NCI-H82 (cell line): ENCODE measurements at regions not wholly inside any gene's neighbourhood (a gene's known extent, or its start where the extent isn't known, plus 50 kb on each side); places are given as distances from the start of the nearest gene placed in this dataset.
"Not testable (repeated sequence)": the region's sequence is repeated elsewhere in the genome, so short reads cannot be mapped to it uniquely, and the experiment has no call there.

Source experiments
- DNase-seq: peaks from one replicate; lab custom pipeline; 2025; lab: John Stamatoyannopoulos, UW

- DNase-seq: not testable (repeated sequence)
Measured at GRCh38 chr20:17891131-17891530, 77.5 kb downstream of the SNX5 start.

GRCh38 chr20:17890330-17890729, 78.3 kb downstream of the SNX5 start:
- DNase-seq: no peak

- no peak for DNase-seq
Measured at GRCh38 chr20:17889226-17889625, 79.4 kb downstream of the SNX5 start.

GRCh38 chr20:17888044-17888443, 80.5 kb downstream of the SNX5 start:
- DNase-seq: no peak

DNA sequence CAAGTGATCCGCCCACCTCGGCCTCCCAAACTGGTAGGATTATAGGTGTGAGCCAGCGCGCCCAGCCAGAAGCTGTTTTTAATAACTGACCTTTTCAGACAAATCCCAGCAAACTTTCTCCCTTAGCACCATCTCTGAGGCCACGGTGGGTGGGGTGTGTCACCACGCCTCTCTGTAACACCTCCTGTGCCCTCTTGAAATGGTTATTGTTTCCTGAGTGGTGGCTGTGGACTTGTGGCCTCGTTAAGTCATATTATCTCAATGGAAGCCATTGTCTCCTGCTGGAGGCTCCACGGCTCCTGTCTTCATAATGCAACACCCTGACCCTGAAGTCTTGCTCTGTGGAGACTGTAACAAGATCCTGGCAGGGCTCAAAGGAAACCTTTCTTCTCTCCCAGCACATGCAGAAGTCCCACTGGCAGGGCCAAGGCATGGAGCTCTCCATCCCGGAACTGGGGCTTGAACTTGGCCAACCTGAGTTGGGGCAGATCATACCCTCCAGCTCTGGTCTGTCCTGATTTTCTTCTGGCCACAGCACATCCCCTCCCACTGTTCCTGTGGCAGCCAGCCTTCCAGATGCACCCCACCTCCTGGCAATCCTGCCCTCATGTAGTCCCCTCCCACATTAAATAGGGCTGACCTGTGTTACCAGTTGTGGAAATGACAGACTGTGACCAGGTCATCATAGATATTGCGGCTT, 81.1 kb downstream of the SNX5 start:
- no peak for DNase-seq

GRCh38 chr20:17885544-17885943, 83.0 kb downstream of the SNX5 start:
- DNase-seq: no peak

GRCh38 chr20:17885076-17885475, 83.5 kb downstream of the SNX5 start:
- DNase-seq: no peak

- DNase-seq: no peak
Measured at GRCh38 chr20:17884307-17885003, 84.1 kb downstream of the SNX5 start.

- DNase-seq: no peak
Measured at GRCh38 chr20:17883592-17884306, 84.8 kb downstream of the SNX5 start.

DNA sequence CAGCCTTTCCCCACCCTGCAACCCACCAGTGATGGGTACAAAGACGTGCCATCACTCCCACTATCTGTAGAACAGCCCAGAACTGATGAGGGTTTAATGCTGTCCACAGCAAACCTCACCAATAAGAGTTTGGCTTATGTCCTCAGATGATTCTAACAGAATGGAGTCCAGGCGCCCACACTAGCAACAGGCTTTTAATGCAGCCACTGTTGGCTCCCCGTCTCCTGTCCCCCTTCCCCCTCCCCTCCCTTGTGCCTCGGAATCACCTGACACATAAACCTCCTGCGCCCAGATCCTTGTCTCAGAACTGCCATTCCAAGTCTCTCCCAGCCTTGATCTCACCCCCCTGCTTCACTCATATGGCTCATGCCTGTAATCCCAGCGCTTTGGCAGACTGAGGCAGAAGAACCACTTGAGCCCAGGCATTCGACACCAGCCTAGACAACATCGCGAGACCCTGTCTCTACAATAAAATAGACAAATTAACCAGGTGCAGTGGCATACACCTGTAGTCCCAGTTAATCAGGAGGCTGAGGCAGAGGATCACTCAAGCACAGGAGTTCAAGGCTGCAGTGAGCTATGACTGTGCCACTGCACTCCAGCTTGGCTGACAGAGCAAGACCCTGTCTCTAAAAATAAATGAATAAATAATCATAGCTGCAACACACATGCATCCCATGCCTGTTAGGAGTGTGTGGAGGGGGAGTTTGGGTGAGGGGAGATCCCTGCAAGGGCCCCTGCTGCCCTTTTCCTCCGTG, 85.6 kb downstream of the SNX5 start:
- no peak for DNase-seq

DNA sequence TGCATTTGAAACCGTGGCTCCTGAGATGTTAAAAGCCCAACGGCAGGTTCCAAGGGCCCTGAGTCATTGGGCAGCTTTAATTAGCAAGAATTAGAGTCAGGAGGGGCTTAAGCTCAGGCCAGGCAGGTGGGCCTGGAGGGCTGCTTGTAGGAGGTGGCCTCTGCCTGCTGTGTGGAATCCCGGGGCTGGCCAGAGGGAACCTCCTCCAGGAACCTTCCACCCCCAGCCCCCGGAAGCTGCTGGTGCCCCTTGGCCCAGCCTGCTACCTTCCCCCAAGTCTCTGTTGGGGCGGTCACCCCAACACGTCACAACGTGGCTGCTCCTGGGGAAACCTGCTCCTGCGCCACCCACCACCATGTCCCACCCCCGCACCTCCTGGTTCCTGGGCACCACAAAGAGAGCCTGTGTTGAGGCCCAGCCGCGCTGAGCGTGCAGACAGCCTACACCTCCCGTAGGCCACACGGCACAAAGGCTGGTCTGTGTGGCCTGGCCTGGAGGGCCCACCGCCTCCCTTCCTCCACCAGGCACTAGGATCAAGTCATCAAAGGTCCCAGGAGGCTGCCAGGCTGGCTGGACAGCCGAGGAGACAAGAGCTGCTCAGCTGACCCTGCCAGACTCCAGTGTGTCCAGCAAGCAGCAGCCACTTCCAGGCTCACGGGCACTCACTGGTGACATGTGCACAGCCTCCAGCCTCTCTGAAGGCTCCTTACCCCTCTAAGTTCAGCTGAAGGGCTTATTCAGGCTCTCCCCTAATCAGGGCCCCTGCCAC, 86.3 kb downstream of the SNX5 start:
- no peak for DNase-seq

DNA sequence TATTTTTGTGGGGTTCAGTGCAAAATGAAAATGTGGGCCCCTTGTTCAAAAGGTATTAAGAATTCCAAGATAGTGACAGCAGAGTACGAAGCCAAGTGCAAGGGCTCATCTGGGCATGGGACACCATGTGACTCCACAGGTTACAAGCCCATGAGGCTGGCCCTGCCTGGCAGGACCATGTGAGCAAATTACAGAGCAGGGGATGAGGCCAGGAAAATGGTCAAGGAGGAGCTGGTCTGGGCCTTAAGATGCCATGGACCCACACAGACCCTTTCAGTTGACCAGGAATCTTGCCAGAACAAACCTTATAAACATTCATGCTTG, 86.9 kb downstream of the SNX5 start:
- no peak for DNase-seq

- no peak for DNase-seq
Measured at GRCh38 chr20:17878912-17879602, 89.5 kb downstream of the SNX5 start.

- DNase-seq: no peak
Measured at GRCh38 chr20:17878069-17878911, 90.3 kb downstream of the SNX5 start.

- DNase-seq: no peak
Measured at GRCh38 chr20:17875981-17876385, 92.6 kb downstream of the SNX5 start.

- no peak for DNase-seq
Measured at GRCh38 chr20:17875106-17875980, 93.3 kb downstream of the SNX5 start.

DNA sequence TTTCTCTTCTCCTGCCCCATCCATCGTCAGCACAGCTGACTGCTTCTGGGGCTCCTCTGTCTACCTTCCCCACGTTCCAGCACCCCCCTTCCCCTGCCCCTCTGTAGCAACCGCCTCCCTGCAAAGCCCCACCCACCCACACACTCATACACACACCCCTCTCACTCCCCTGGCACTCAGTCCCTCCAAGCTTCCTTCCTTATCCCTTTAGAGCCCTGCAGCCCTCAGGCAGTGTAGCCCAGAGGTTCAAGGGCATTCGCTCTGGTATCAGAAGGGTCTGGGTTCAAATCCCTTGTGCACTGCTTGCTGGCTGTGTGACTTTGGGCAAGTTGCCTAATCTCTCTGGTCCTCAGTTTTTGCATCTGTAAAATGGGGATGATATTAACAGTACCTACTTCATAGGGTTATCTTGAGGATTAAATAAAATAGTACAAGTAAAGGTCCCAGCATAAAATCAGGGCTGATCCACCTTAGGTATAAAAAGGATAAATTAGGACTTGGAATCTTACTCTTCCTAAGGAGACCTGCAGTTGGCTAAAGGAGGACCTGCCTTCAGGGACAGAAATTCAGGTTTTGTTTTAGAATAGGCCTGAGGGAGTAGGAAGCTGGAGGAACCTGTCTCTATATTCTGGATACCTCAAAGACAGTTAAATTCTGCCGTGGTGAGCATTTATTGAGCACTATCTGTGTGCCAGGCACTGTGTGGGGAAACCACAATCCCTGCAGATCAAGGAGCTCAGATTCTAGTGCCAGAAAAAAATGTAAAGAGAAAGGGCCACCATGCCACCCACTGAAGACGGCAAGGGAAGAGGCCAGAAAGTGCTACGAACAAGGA, 94.1 kb downstream of the SNX5 start:
- DNase-seq: no peak
